Panc1 (cell line): ENCODE measurements at regions not wholly inside any gene's neighbourhood (a gene's known extent, or its start where the extent isn't known, plus 50 kb on each side); places are given as distances from the start of the nearest gene placed in this dataset.

Experiments used
- ATAC-seq: fragments of 200-7000 bp; cut with Tn5 transposase; 2 replicates; pipeline ENCODE4 v1.9.1; 2020; ENCODE audit warnings: mild to moderate bottlenecking, moderate library complexity
- BruUV-seq: library from RNA; stranded (reverse); fragments of 400-500 nt; replicated peaks from 2 replicates; lab custom pipeline; 2021; lab: Mats Ljungman, UMichigan
- CTCF ChIA-PET: fragments of 300-600 bp; sonication (Branson Sonifier 250); formaldehyde crosslinking; loops from one replicate; lab custom pipeline; 2022; ENCODE audit warnings: antibody characterized with exemption; lab: Charles Lee
- POLR2A ChIA-PET: fragments of 300-600 bp; sonication (Branson Sonifier 250); formaldehyde crosslinking; loops from one replicate; lab custom pipeline; 2022; ENCODE audit warnings: antibody characterized with exemption; lab: Charles Lee
- DNase-seq: peaks from one replicate; pipeline ENCODE4 v3.0.0-alpha.2; 2010; ENCODE audit warnings: low read depth, low spot score
- H3K27ac ChIP-seq: 2 replicates; pipeline ENCODE4 v1.5.1; 2011; ENCODE audit warnings: mild to moderate bottlenecking, low read length, inconsistent platforms
- H3K27me3 ChIP-seq: fragments of 200-500 bp; sonication (Bioruptor generic); 2 replicates; pipeline ENCODE4 v1.6.0; 2014; ENCODE audit warnings: low read length, inconsistent platforms; ENCODE audit not compliant: control insufficient read depth, insufficient read depth
- H3K36me3 ChIP-seq: fragments of 200-500 bp; sonication (Bioruptor generic); 2 replicates; pipeline ENCODE4 v1.5.1; 2014; ENCODE audit warnings: inconsistent platforms, mild to moderate bottlenecking, low read length, moderate library complexity; ENCODE audit not compliant: control insufficient read depth, insufficient read depth
- H3K4me1 ChIP-seq: 2 replicates; pipeline ENCODE4 v1.5.1; 2011; ENCODE audit warnings: inconsistent platforms, mild to moderate bottlenecking, low read length, moderate library complexity; ENCODE audit not compliant: control insufficient read depth, insufficient read depth
- H3K4me3 ChIP-seq, 2 experiments: 2 replicates each; pipeline ENCODE4 v1.5.1; 2011 to 2012; ENCODE audit warnings: low read depth in 2 of 2, low read length in 2 of 2, mild to moderate bottlenecking in 2 of 2, inconsistent platforms in 1 of 2, moderate library complexity in 1 of 2
- H3K9me3 ChIP-seq: fragments of 200-500 bp; sonication (Bioruptor generic); 2 replicates; pipeline ENCODE4 v1.5.1; 2014; ENCODE audit warnings: low read depth, mild to moderate bottlenecking, inconsistent platforms, low read length, moderate library complexity; ENCODE audit not compliant: control insufficient read depth, insufficient read depth
- POLR2AphosphoS5 ChIP-seq: IDR thresholded peaks from 2 replicates; pipeline ENCODE4 v1.6.1; 2012; ENCODE audit warnings: mild to moderate bottlenecking, low read depth, low read length, moderate library complexity
- SIN3A ChIP-seq: IDR thresholded peaks from 2 replicates; pipeline ENCODE4 v1.6.1; 2012; ENCODE audit warnings: low read depth, mild to moderate bottlenecking, low read length, moderate library complexity, borderline replicate concordance; ENCODE audit not compliant: insufficient read depth
- TCF7L2 ChIP-seq: IDR thresholded peaks from 2 replicates; pipeline ENCODE4 v1.6.1; 2011; ENCODE audit warnings: mild to moderate bottlenecking, low read depth, low read length, inconsistent platforms
- in situ Hi-C: cut with HindIII; loops from 2 replicates; pipeline ENCODE4 v1.10.0; 2016; ENCODE audit warnings: low sequenced_read_pairs, low pct_unique_long_range_greater_than_20kb
- intact Hi-C: fragments of 100-400 bp; cut with micrococcal nuclease; formaldehyde crosslinking; loops from one replicate; pipeline ENCODE4 v1.10.0; 2022; ENCODE audit not compliant: unreplicated experiment
- TF ChIP-seq, protein P1 (sequence below): fragments of 450-650 bp; IDR thresholded peaks from 2 replicates; pipeline ENCODE4 v1.5.1; 2017; ENCODE audit warnings: mild to moderate bottlenecking
- TF ChIP-seq, protein P2 (sequence below), 2 experiments: IDR thresholded peaks; 2 replicates each; pipeline ENCODE4 v1.6.1; 2011 to 2012; ENCODE audit warnings: low read depth in 2 of 2, control low read depth in 1 of 2, low read length in 1 of 2, mild to moderate bottlenecking in 1 of 2, moderate library complexity in 1 of 2; ENCODE audit not compliant: insufficient read depth in 1 of 2

DNA sequence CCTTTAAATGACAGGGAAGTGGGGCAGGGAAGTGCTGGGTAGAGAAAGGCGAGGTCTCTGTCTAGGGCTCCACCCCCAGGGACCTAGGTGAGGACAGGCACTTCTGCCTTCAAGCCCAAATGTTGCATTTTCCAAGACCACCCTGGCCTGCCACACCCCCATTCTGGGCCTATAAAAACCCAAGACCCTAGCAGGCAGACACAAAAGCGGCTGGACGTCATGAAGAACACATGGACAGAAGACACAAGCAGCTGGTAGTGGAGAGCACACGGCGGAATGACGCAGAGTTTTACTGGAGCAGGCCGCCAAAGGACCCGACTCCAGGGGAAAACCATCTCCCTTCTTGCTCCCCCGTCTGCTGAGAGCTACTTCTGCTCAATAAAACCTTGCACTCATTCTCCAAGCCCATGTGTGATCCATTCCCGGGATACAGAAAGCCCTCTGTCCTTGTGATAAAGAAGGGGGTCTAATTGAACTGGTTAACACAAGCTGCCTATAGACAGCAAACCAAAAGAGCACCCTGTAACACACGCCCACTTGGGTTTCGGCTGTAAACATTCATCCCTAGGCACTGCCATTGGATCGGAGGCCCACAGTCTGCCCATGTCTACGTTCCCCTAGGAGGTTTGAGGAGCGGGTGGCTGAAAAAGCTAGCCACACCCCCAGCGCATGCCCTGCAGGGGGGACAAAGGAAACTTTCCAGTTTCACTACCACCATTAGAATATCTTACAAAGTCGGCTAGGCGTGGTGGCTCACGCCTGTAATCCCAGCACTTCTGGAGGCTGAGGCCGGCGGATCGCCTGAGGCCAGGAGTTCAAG lies 622.2 kb upstream of the SALL1 start:
- no TSS peak for BruUV-seq
- ATAC-seq (no peak), DNase-seq (no peak)
- in situ Hi-C loops (no loop called here), intact Hi-C loops (no loop called here)
- no peaks in the 10 kb centered on the region for H3K9me3 ChIP-seq
- H3K36me3 ChIP-seq, result no peaks in the 10 kb centered on the region
- TF ChIP-seq, protein P1, sequence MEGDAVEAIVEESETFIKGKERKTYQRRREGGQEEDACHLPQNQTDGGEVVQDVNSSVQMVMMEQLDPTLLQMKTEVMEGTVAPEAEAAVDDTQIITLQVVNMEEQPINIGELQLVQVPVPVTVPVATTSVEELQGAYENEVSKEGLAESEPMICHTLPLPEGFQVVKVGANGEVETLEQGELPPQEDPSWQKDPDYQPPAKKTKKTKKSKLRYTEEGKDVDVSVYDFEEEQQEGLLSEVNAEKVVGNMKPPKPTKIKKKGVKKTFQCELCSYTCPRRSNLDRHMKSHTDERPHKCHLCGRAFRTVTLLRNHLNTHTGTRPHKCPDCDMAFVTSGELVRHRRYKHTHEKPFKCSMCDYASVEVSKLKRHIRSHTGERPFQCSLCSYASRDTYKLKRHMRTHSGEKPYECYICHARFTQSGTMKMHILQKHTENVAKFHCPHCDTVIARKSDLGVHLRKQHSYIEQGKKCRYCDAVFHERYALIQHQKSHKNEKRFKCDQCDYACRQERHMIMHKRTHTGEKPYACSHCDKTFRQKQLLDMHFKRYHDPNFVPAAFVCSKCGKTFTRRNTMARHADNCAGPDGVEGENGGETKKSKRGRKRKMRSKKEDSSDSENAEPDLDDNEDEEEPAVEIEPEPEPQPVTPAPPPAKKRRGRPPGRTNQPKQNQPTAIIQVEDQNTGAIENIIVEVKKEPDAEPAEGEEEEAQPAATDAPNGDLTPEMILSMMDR, result no peak
- TF ChIP-seq SIN3A, result no peak
- no peak for TF ChIP-seq POLR2AphosphoS5
- no peak for TF ChIP-seq TCF7L2
- TF ChIP-seq, protein P2, sequence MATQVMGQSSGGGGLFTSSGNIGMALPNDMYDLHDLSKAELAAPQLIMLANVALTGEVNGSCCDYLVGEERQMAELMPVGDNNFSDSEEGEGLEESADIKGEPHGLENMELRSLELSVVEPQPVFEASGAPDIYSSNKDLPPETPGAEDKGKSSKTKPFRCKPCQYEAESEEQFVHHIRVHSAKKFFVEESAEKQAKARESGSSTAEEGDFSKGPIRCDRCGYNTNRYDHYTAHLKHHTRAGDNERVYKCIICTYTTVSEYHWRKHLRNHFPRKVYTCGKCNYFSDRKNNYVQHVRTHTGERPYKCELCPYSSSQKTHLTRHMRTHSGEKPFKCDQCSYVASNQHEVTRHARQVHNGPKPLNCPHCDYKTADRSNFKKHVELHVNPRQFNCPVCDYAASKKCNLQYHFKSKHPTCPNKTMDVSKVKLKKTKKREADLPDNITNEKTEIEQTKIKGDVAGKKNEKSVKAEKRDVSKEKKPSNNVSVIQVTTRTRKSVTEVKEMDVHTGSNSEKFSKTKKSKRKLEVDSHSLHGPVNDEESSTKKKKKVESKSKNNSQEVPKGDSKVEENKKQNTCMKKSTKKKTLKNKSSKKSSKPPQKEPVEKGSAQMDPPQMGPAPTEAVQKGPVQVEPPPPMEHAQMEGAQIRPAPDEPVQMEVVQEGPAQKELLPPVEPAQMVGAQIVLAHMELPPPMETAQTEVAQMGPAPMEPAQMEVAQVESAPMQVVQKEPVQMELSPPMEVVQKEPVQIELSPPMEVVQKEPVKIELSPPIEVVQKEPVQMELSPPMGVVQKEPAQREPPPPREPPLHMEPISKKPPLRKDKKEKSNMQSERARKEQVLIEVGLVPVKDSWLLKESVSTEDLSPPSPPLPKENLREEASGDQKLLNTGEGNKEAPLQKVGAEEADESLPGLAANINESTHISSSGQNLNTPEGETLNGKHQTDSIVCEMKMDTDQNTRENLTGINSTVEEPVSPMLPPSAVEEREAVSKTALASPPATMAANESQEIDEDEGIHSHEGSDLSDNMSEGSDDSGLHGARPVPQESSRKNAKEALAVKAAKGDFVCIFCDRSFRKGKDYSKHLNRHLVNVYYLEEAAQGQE (IDR thresholded peaks at IDR 0.05; ENCODE audit: insufficient read depth in 1 of 2, low read depth in 2 of 2, low read length in 1 of 2), result no peak
- CTCF ChIA-PET, result no interaction called here
- H3K4me1 ChIP-seq, result no peaks in the 10 kb centered on the region
- H3K4me3 ChIP-seq, result no peak overlapping the region
- POLR2A ChIA-PET, result no interaction called here
- no peaks in the 10 kb centered on the region for H3K27me3 ChIP-seq
- no peak overlapping the region for H3K27ac ChIP-seq

DNA sequence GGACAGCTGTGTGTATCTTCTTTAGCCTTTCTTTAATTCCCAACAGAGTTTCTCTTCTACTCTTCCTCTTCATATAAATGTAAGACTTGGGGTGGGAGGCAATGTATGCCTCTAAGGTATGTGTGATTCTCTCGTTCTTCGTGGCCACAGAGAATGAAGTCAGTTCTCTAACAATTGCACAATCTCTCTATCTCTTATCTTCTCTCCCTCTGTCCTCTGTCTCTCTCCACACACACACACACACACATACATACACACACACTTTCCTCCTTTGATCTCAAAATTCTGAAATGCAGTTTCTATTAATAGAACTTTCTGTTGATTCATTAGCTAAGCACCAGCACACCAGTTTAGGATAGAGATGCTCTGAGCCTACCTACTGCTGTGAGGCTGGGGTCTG lies 615.7 kb upstream of the SALL1 start:
- no peak overlapping the region for H3K4me3 ChIP-seq
- BruUV-seq, result no TSS peak
- ChIA-PET POLR2A (no interaction called here), CTCF (no interaction called here)
- H3K4me1 ChIP-seq, result no peaks in the 10 kb centered on the region
- H3K9me3 ChIP-seq, result no peaks in the 10 kb centered on the region
- in situ Hi-C loops (no loop called here), intact Hi-C loops (no loop called here)
- H3K27ac ChIP-seq, result no peak overlapping the region
- no peak for DNase-seq
- TF ChIP-seq POLR2AphosphoS5, result no peak
- TF ChIP-seq, protein P1, result no peak
- no peak for TF ChIP-seq TCF7L2
- TF ChIP-seq SIN3A, result no peak
- TF ChIP-seq, protein P2 (IDR thresholded peaks at IDR 0.05; ENCODE audit: insufficient read depth in 1 of 2, low read depth in 2 of 2, low read length in 1 of 2), result no peak
- H3K36me3 ChIP-seq, result no peaks in the 10 kb centered on the region
- no peaks in the 10 kb centered on the region for H3K27me3 ChIP-seq
- ATAC-seq, result no peak
